ENCODE measurements at regions not wholly inside any gene's neighbourhood (a gene's known extent, or its start where the extent isn't known, plus 50 kb on each side); places are given as distances from the start of the nearest gene placed in this dataset.
A peak's percentile ranks its signal among the peaks of the same experiment; 100 is the strongest.
"Not testable (repeated sequence)": the region's sequence is repeated elsewhere in the genome, so short reads cannot be mapped to it uniquely, and the experiment has no call there.

- peak; percentile 11 for DNase-seq (ENCODE audit: low read depth)
Observed at GRCh38 chr6:78589436-78589835, 277.9 kb upstream of the IRAK1BP1 start.

- peak; percentile 14 for DNase-seq (ENCODE audit: low read depth)
Observed at GRCh38 chr6:78593898-78594667, 273.3 kb upstream of the IRAK1BP1 start.

GRCh38 chr6:78594668-78595066, 272.7 kb upstream of the IRAK1BP1 start:
- DNase-seq (ENCODE audit: low read depth) = no peak

GRCh38 chr6:78597966-78598365, 269.4 kb upstream of the IRAK1BP1 start:
- DNase-seq (ENCODE audit: low read depth) = no peak

GRCh38 chr6:78598966-78599365, 268.4 kb upstream of the IRAK1BP1 start:
- peak; percentile 98 for DNase-seq (ENCODE audit: low read depth)

- peak; percentile 61 for DNase-seq (ENCODE audit: low read depth)
Observed at GRCh38 chr6:78599526-78599925, 267.8 kb upstream of the IRAK1BP1 start.

GRCh38 chr6:78605909-78606446, 261.4 kb upstream of the IRAK1BP1 start:
- DNase-seq (ENCODE audit: low read depth) = peak; percentile 91

- DNase-seq (ENCODE audit: low read depth) = peak; percentile 79
Observed at GRCh38 chr6:78607189-78607588, 260.2 kb upstream of the IRAK1BP1 start.

GRCh38 chr6:78611102-78611620, 256.2 kb upstream of the IRAK1BP1 start:
- no peak for DNase-seq (ENCODE audit: low read depth)

- DNase-seq (ENCODE audit: low read depth) = peak; percentile 28
Observed at GRCh38 chr6:78611886-78612480, 255.4 kb upstream of the IRAK1BP1 start.

GRCh38 chr6:78614961-78615360, 252.4 kb upstream of the IRAK1BP1 start:
- no peak for DNase-seq (ENCODE audit: low read depth)

GRCh38 chr6:78615430-78615904, 251.9 kb upstream of the IRAK1BP1 start:
- peak; percentile 58 for DNase-seq (ENCODE audit: low read depth)

- peak; percentile 32 for DNase-seq (ENCODE audit: low read depth)
Observed at GRCh38 chr6:78618970-78619369, 248.4 kb upstream of the IRAK1BP1 start.

- DNase-seq (ENCODE audit: low read depth) = no peak
Observed at GRCh38 chr6:78623554-78623953, 243.8 kb upstream of the IRAK1BP1 start.

GRCh38 chr6:78629154-78629721, 238.1 kb upstream of the IRAK1BP1 start:
- DNase-seq (ENCODE audit: low read depth) = peak; percentile 48

GRCh38 chr6:78629836-78630235, 237.5 kb upstream of the IRAK1BP1 start:
- DNase-seq (ENCODE audit: low read depth) = no peak

- DNase-seq (ENCODE audit: low read depth) = no peak
Observed at GRCh38 chr6:78631976-78632375, 235.4 kb upstream of the IRAK1BP1 start.

GRCh38 chr6:78639111-78640110, 227.9 kb upstream of the IRAK1BP1 start:
- DNase-seq (ENCODE audit: low read depth) = no peak

GRCh38 chr6:78643976-78644375, 223.4 kb upstream of the IRAK1BP1 start:
- DNase-seq (ENCODE audit: low read depth) = not testable (repeated sequence)

- not testable (repeated sequence) for DNase-seq (ENCODE audit: low read depth)
Observed at GRCh38 chr6:78646542-78647415, 220.6 kb upstream of the IRAK1BP1 start.
